ENCODE measurements at regions not wholly inside any gene's neighbourhood (a gene's known extent, or its start where the extent isn't known, plus 50 kb on each side); places are given as distances from the start of the nearest gene placed in this dataset.

DNA sequence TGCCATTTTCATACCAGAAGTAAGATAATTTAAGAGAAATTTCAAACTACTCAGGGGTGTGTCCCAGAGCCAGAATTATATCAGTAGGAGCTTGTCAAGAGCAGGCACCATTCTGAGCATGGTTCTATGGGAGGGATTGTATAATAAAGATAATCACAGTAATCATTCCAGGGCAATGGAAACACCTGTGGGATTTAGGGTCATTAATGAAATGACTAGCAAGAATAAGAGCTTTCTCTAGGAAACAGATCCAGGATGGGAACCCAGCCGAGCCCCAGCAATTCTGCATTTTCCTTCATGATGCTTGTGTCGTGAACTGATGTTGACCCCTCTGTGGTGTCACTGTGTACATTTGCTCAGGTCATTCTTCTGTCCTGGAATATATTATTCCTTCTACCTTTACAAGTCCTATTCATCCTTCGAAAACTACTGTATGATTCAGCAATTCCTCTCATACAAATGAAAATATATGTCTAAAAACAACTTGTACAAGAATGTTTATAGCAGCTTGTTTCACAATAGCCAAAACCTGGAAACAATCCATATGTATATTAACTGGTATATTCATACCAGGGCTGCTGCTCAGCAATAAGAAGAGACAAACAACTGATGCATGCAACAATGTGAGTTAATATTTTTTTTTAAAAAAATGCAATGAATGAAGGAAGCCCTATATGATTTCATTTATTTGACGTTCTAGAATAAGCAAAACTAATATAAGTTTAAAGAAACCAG is 687.8 kb upstream of the KLHL29 start:
- BruUV-seq (replicated peaks), result no TSS peak
- CTCF ChIA-PET, result no interaction called here
- RAD21 ChIA-PET (ENCODE audit: low non-redundant PET in 1 of 2, low total read pairs in 2 of 2, uncharacterized antibody in 2 of 2, unreplicated experiment in 2 of 2), result no interaction called here

DNA sequence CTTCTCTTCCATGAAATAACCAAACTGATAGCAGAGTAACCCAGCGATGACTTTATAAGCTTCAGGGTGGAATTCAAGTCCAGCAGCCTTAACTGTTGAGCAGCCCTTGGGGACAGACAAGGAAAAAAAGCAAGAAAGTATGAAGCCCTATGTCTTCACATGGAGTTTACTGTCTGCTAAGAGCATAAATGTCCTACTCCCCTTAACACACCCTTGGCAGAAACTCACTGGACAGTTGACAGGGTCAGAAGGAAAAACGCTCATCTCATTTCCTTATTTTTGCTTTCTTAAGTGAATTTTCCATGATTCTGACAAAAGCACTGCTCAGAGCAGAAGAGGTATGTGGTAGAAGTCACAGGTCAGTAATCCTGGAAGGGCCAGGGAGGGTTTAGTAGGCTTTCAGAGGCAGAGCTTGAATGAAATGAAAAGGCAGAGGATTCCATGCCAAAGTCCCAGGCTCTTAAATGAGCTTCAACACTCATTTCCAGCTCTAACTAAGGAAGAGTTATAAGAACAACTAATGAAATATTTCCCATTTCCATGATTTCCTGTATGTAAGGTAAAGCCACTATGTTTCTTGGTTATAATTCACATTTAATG is 683.3 kb upstream of the KLHL29 start:
- no peak overlapping the region for H3K4me3 ChIP-seq (replicated peaks in 1 of 2; ENCODE audit: low read depth in 1 of 2, low read length in 2 of 2)
- DNase-seq (ENCODE audit: low read depth, low spot score), result no peak
- POLR2A ChIA-PET, result no interaction called here
- no peak overlapping the region for H3K27ac ChIP-seq (ENCODE audit: low read depth, low read length)
- H2AFZ ChIP-seq (ENCODE audit: low read depth, low read length, poor library complexity, severe bottlenecking), result no peak overlapping the region
- no peaks in the 10 kb centered on the region for H3K27me3 ChIP-seq (ENCODE audit: insufficient read depth, low read length)
- H3K4me1 ChIP-seq (ENCODE audit: control insufficient read depth in 1 of 2, insufficient read depth in 2 of 2, low read length in 2 of 2), result no peaks in the 10 kb centered on the region
- H3K9me2 ChIP-seq (ENCODE audit: insufficient read depth), result no peaks in the 10 kb centered on the region
- CTCF ChIA-PET, result no interaction called here
- intact Hi-C loops (cut with micrococcal nuclease), result no loop called here
- no peaks in the 10 kb centered on the region for H4K20me1 ChIP-seq (ENCODE audit: insufficient read depth)
- H3K9ac ChIP-seq (ENCODE audit: low read length), result no peak overlapping the region
- no peak for ATAC-seq
- TF ChIP-seq CEBPB (IDR thresholded peaks at IDR 0.05; ENCODE audit: low read depth) (no peak), CBX3 (IDR thresholded peaks at IDR 0.05; ENCODE audit: low read depth) (no peak), SP1 (IDR thresholded peaks at IDR 0.05; ENCODE audit: low read depth) (no peak), SIN3A (IDR thresholded peaks at IDR 0.05; ENCODE audit: low read depth) (no peak), FOSL1 (IDR thresholded peaks at IDR 0.05; ENCODE audit: low read depth) (no peak), POLR2A (IDR thresholded peaks at IDR 0.05; ENCODE audit: borderline replicate concordance, extremely low read depth, insufficient read depth, insufficient read length) (no peak), ELF1 (IDR thresholded peaks at IDR 0.05; ENCODE audit: borderline replicate concordance, low read depth) (no peak)
- no peaks in the 10 kb centered on the region for H3K79me2 ChIP-seq (ENCODE audit: insufficient read depth, low read length)
- BruUV-seq (replicated peaks), result no TSS peak
- no peak overlapping the region for H3K4me2 ChIP-seq (ENCODE audit: low read length)
- peaks cover 6 to 13% of the 10 kb centered on the region in 2 experiments; a peak in 2 of 4 replicates for H3K9me3 ChIP-seq (ENCODE audit: control insufficient read depth in 1 of 2, insufficient read depth in 1 of 2, low read depth in 1 of 2, low read length in 2 of 2)
- RAD21 ChIA-PET (ENCODE audit: low non-redundant PET in 1 of 2, low total read pairs in 2 of 2, uncharacterized antibody in 2 of 2, unreplicated experiment in 2 of 2), result no interaction called here
- no peaks in the 10 kb centered on the region for H3K36me3 ChIP-seq (ENCODE audit: control insufficient read depth in 1 of 2, insufficient read depth in 2 of 2, low read length in 2 of 2)

More for the DNA sequence above, 687.8 kb upstream of the KLHL29 start:
- Histone ChIP-seq H3K9ac (ENCODE audit: low read length) (no peak overlapping the region), H3K27me3 (ENCODE audit: insufficient read depth, low read length) (no peaks in the 10 kb centered on the region), H4K20me1 (ENCODE audit: insufficient read depth) (no peaks in the 10 kb centered on the region), H3K4me3 (replicated peaks in 1 of 2; ENCODE audit: low read depth in 1 of 2, low read length in 2 of 2) (no peak overlapping the region), H3K4me1 (ENCODE audit: control insufficient read depth in 1 of 2, insufficient read depth in 2 of 2, low read length in 2 of 2) (no peaks in the 10 kb centered on the region), H3K4me2 (ENCODE audit: low read length) (no peak overlapping the region), H3K9me2 (ENCODE audit: insufficient read depth) (no peaks in the 10 kb centered on the region), H3K79me2 (ENCODE audit: insufficient read depth, low read length) (no peaks in the 10 kb centered on the region), H3K36me3 (ENCODE audit: control insufficient read depth in 1 of 2, insufficient read depth in 2 of 2, low read length in 2 of 2) (no peaks in the 10 kb centered on the region), H2AFZ (ENCODE audit: low read depth, low read length, poor library complexity, severe bottlenecking) (no peak overlapping the region), H3K27ac (ENCODE audit: low read depth, low read length) (no peak overlapping the region), H3K9me3 (ENCODE audit: control insufficient read depth in 1 of 2, insufficient read depth in 1 of 2, low read depth in 1 of 2, low read length in 2 of 2) (peaks cover 6 to 14% of the 10 kb centered on the region in 2 experiments; a peak in 2 of 4 replicates)
- POLR2A ChIA-PET, result no interaction called here
- no peak for TF ChIP-seq CBX3 (IDR thresholded peaks at IDR 0.05; ENCODE audit: low read depth)
- no peak for TF ChIP-seq EGR1 (IDR thresholded peaks at IDR 0.05; ENCODE audit: low read depth)
- DNase-seq (ENCODE audit: low read depth, low spot score), result no peak
- no peak for ATAC-seq
- intact Hi-C loops (cut with micrococcal nuclease), result no loop called here
